Fibroblast of gingiva (primary cell): ENCODE measurements at regions not wholly inside any gene's neighbourhood (a gene's known extent, or its start where the extent isn't known, plus 50 kb on each side); places are given as distances from the start of the nearest gene placed in this dataset.
"Not testable (repeated sequence)": the region's sequence is repeated elsewhere in the genome, so short reads cannot be mapped to it uniquely, and the experiment has no call there.

Experiments used
- DNase-seq: peaks from one replicate; pipeline ENCODE4 v3.0.0-alpha.2; 2011; ENCODE audit warnings: low read depth

DNA sequence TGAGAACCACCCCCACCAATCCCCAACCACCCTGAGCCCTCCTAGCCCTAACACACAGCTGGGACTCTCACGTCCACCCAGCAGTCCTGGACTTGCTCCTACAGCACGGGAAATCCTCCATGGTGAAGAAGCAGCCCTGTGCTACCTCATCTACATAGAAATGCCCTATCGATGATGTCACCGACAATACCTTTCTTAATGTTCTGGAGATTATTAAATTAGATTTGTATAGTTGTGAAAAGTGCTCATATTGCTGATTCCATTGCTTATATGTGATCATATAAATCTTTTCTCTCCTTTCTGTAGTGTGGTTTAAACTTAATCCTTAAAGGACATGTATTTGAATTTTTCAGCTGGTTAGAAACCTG, 97.1 kb downstream of the PPIAL4G start:
- DNase-seq, result not testable (repeated sequence)

- no peak for DNase-seq
Measured at GRCh38 chr1:148385371-148386030, 97.6 kb downstream of the PPIAL4G start.

DNA sequence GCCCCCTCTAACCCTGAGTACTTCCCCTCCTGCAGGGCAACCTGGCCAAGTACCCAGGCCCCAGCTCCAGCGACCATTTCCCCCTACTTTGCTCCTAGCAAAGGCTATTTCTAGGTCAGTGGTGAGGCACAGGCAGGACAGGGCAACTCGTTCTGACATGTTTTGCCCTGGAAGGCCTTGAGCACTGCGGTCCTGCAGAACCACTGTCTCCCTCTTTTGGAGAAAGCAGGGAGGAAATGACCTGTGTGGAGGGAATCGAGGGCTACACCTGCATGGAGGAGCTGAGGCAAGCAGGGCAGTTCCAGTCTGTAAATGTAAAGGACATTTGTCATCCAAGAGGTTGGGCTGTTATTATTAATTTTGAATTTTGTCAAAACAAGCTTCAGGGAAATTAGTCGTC, 99.1 kb downstream of the PPIAL4G start:
- no peak for DNase-seq

GRCh38 chr1:148379697-148380096, 103.4 kb downstream of the PPIAL4G start:
- no peak for DNase-seq

DNA sequence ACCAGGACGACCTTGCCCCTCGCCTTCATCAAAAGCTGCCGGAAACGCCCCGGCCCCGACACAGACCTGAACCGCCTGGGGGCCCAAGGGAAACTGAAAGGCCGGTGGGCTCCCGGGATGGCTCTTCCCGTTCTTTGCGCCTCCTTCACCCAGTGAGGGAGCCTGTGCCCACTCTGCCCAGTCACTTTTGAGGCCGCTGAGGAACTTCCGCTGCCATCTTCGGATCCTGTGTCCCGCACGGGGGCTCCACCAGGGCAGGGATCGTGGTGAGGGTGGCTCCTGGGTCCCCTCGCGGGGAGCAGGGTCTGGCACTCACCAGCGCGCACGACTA, 104.0 kb downstream of the PPIAL4G start:
- DNase-seq, result no peak

DNA sequence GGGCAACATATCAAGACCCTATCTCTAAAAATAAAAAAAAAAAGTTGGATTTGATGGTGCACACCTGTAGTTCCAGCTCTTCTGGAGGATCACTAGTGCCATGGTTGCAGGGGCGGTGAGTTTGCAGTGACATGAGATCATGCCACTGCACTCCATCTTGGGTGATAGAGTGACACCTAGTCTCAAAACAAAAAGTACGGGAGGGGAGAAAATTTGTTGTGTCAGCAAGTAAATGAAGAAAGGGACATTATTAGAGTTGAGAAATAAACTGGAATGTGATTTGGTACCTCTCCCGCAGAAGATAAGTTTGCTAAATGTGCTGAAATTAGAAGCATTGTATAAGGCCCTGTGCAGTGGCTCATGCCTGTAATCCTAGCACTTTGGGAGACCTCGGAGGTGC, 105.1 kb downstream of the PPIAL4G start:
- DNase-seq, result not testable (repeated sequence)

- DNase-seq, result not testable (repeated sequence)
Measured at GRCh38 chr1:148377045-148377444, 106.1 kb downstream of the PPIAL4G start.

DNA sequence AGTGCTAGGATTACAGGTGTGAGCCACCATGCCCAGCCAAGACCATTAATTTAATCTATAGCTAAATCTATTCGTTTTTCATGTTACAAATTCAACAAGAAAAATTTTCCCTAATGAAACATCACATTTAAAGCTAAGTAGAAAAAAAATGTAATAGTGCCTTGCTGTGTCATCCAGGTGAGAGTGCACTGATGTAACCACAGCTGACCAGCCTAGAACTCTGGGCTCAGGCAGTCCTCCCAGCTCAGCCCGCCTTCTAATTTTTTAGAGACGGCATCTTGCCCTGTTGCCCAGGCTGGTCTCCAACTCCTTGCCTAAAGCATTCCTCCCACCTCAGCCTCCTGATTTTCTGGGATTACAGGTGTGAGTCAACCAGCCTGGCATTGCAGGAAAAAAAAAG, 109.0 kb downstream of the PPIAL4G start:
- no peak for DNase-seq

DNA sequence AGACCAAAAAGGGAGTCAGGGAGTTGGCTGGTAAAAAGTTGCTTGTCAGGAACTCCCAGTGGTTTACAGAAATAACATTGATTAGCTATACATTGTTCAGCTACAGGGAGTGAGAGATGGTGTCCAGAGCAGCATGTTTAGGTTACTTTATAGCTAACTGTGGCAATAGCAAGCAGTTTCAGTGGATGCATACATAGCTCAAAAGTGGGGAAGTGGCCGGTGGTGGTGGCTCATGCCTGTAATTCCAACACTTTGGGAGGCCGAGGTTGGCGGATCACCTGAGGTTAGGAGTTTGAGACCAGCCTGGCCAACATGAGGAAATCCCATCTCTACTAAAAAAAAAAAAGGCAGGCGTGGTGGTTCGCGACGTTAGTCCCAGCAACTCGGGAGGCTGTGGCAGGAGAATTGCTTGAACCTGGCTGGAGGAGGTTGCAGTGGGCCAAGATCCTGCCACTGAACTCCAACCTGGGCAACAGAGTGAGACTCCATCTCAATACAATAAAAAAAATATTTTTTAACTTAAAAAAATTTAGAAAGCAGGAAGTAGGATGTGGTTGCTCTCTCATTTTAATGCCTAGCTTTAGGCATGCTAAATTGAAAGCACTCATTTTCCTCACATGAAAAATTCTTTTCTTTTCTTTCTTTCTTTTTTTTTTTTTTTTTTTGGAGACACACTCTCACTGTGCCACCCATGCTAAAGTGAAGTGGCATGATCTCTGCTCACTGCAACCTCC, 109.7 kb downstream of the PPIAL4G start:
- DNase-seq, result no peak

DNA sequence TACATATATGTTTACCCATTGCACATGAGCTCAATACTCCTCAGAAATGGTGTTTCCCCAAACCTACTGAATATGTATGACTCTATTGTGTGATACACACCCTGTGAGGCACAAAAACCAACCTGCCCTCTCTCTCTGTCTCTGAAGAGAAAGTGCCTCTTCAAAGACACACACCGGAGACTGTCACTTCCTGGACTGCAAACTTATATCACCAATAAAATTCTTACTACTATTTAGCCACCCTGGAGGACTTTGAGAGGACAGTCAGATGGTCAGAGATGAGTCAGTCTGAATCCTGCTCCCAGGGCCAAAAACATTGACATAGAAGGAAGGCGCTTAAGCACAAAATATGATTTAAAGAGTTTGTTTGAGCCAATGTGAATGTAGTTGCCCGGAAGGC, 110.4 kb downstream of the PPIAL4G start:
- DNase-seq, result no peak

DNA sequence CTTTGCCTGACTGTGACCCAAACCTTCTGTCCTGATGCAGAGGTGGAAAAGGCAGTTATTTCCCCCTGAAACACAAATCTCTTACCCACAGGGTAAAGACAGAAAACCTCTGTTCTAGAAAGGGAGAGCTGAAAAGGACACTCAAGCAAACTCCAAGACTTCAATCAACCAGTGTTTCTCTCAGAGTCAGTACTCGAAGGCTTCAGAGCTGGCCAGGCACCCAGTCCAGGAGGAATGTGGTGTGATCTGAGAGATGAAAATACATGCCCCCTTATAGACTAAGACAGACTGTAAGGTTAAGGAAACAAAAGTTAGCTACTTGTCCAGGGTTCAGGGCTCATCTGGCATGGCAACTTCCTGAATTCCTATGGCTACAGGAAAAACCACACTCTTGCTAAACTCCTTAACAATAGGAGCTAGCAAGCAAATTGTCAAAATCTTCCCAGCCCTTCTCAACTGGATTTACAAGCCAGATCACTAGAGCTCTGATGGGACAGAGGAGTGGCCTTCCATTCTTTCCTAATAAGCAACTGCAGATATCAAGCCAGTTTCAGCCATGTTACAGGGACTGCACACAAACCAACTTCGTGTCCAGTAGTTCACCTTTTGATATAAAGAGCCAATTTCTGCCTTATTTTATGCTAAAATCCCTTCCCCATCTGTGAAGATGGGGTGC, 110.9 kb downstream of the PPIAL4G start:
- DNase-seq, result not testable (repeated sequence)

DNA sequence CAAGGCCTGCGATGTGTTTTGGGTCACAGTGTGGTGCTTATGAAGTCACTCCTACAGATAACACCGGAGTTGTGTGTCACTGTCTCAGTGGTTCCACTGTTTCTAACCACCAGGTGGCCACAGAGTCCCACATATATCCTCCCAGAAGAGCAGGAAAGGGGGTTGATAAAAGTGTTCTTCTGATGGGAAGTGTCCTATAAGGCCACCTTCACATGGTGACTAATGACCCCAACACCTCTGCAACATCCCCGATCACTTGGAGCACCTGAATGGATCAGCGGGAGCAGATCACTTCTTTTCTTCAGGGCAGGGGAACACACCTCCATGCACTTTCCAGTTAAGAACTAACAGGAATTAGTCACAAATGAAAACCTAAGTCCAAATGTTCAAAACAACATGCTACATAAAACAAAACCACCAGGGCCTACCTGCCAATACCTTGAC, 111.5 kb downstream of the PPIAL4G start:
- peak; percentile 57 for DNase-seq

- not testable (repeated sequence) for DNase-seq
Measured at GRCh38 chr1:148370661-148371060, 112.4 kb downstream of the PPIAL4G start.

- peak; percentile 17 for DNase-seq
Measured at GRCh38 chr1:148367596-148367995, 115.5 kb downstream of the PPIAL4G start.

GRCh38 chr1:148366136-148366753, 116.9 kb downstream of the PPIAL4G start:
- not testable (repeated sequence) for DNase-seq

GRCh38 chr1:148365151-148365550, 118.0 kb downstream of the PPIAL4G start:
- DNase-seq, result not testable (repeated sequence)

- not testable (repeated sequence) for DNase-seq
Measured at GRCh38 chr1:148363979-148364378, 119.1 kb downstream of the PPIAL4G start.

- DNase-seq, result no peak
Measured at GRCh38 chr1:148363439-148363810, 119.7 kb downstream of the PPIAL4G start.

DNA sequence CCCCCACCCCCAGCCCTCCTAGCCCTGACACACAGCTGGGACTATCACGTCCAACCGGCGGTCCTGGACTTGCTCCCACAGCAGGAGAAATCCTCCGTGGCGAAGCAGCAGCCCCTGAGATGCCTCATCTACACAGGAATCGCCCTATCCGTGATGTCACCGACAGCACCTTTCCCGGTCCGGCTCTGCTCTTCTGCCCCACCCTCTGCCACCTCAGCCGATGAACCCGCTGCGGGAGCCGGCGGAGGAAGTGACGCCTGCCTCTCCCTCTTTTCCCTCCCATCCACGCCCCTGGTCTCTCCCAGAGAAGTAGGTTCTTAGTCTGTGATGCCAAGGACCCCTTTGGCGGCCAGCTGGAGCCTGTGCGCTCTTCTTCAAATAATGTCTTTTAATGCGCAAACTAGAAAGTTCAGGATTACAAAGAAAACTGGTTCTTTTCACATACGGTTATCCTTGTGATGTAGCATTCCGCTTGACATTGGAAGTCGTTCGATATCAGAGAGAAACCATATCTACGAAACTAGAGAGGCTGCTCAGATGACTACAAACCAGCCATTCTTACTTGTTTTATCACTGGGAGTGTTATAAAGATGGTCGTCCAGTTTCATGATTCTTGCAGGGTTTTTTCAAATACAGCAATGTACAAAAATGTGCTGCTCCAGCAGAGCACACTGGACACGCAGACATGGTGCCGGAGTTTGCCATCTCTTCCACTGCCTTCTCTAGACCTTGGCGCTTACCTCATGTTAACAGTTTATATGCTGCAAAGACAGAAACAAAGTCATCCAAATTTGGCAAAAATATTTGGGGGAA, 120.3 kb downstream of the PPIAL4G start:
- no peak for DNase-seq

DNA sequence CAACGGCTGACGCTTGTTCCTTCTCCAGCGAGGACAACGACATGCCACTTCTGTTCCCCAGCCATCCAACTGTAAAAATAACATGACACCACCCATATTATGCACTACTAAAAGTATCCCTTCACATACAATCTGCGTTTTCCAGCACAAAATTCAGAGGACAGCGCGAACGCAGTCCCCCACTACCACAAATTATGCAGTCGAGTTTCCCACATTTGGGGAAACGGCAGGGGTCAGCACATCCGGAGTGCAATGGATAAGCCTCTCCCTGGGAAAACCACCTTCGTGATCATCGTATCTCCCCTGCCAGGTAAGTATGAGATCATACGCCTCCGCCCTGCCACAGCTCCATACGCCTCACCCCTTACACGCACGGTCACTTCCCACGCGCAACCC, 120.9 kb downstream of the PPIAL4G start:
- DNase-seq, result no peak

GRCh38 chr1:148361427-148362215, 121.5 kb downstream of the PPIAL4G start:
- DNase-seq, result not testable (repeated sequence)
